Gastrocnemius medialis (tissue), 4 donors: ENCODE measurements at regions not wholly inside any gene's neighbourhood (a gene's known extent, or its start where the extent isn't known, plus 50 kb on each side); places are given as distances from the start of the nearest gene placed in this dataset.

Experiments used
- CTCF ChIP-seq, 5 experiments: fragments of 450-650 bp in 3 of 5; fragments of 200-600 bp in 2 of 5; sonication (generic) in 2 of 5; IDR thresholded peaks in 4 of 5; conservative IDR thresholded peaks in 1 of 5; 1 replicate in 4 of 5; 2 replicates in 1 of 5; pipeline ENCODE4 v1.5.1; 2016 to 2019; ENCODE audit warnings: antibody characterized with exemption in 5 of 5, mild to moderate bottlenecking in 3 of 5, moderate library complexity in 3 of 5
- POLR2A ChIP-seq, 2 donors: fragments of 450-650 bp; IDR thresholded peaks; one replicate each; pipeline ENCODE4 v1.6.1; 2017; ENCODE audit warnings: antibody characterized with exemption in 2 of 2, mild to moderate bottlenecking in 2 of 2, moderate library complexity in 2 of 2

GRCh38 chr12:58030566-58031279 lies 89.4 kb downstream of the ATP23 start:
- TF ChIP-seq CTCF (IDR thresholded peaks at IDR 0.05 in 4 of 5, conservative IDR thresholded peaks at IDR 0.05 in 1 of 5), result no peak
- TF ChIP-seq POLR2A (IDR thresholded peaks at IDR 0.05), result no peak
